NCI-H748 (cell line): ENCODE measurements at regions not wholly inside any gene's neighbourhood (a gene's known extent, or its start where the extent isn't known, plus 50 kb on each side); places are given as distances from the start of the nearest gene placed in this dataset.
"Not testable (repeated sequence)": the region's sequence is repeated elsewhere in the genome, so short reads cannot be mapped to it uniquely, and the experiment has no call there.

Experiments
- DNase-seq: peaks from one replicate; lab custom pipeline; 2025; ENCODE audit not compliant: unreplicated experiment; lab: John Stamatoyannopoulos, UW

DNA sequence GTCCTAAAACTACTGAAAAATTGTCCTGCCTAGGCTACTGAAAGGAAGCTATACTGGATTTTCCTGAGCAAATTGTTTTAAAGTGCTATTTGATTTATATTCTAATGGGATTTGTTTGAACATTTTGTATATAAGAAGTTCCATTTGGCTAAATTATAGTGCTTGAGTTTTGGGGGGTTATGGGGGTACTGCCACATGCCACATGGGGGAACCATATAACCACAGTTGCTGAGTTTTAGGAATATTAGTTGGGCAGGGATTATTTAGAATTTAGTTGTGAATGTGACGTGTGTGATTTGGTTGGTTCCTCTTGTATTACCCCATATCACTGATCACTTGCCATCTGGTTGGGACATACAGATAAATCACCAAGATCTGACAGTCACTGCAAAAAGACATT is 224.5 kb upstream of the TAPT1 start:
- no peak for DNase-seq

GRCh38 chr4:16450031-16450430 is 223.8 kb upstream of the TAPT1 start:
- no peak for DNase-seq

DNA sequence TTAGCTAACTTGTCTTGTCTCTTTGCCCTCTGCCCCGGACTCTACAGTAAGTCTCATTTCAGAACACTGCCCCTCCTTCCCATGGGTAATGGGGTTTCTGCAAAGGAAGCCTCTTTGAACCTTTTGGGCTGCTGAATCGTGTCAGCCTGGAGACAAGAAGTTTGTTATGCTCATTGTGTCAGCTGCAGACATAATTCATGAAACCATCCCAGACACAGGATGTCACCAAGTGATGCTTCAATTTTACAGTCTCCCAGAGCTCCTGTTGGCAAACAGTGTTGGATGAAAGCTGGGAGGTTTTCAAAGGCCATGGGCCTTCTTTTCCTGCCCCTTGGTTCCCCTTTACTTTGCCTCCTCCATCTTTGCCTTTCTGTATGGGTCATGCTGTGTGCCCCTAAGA is 223.1 kb upstream of the TAPT1 start:
- no peak for DNase-seq

DNA sequence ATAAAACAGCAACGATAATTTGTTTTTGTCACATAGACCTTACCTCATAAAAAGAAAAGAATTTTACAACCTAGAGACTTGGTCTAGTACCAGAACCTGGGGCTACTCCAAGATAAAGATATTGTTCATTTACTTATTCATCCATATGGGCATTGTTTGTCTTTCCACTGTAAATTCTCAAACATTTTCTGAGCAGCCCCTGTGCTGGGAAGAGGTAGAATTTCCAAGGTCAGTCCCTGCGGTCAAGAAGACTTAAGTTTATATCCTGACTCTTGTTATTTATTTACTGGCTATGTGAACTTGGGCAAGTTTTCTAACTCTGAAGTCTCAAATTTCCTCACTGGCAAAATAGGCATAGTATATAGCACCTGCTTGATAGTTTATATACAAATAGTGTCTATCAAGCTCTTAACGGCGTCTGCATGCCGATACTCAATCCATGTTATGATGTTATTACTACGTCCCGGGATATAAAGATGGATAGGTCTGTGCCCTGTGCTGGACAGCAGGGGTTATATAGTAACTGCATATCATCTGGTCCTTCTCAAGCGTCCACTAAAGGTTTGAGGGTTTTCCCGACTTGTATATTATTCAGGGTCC is 222.1 kb upstream of the TAPT1 start:
- no peak for DNase-seq

DNA sequence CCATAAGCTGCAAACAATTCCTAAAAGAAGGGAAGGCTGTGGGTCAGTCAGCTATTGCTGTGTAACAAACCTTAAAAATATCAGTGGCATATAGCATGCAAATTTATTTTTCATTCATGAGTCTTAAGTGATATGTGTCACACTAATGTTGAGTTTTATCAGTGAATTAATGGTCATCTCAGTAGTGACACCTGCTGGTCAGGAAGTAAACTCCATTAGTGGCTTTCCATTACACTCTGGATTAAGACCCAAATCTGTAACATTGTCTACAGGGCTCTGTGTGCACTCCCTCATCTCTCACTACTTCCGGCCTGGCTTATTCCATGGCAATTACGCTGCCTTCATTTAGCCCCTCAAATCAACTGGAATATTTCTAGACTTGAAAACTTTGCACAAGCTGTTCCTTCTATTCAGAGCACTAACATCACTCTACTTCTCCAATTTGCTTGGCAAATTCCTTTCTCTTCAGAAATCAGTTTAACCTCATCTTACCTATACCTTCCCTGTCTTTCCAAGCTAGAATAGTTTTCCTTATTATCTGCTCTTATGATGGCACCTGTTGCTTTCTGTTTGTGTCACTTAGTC is 217.3 kb upstream of the TAPT1 start:
- peak; percentile 21 for DNase-seq

GRCh38 chr4:16442296-16442695 is 216.0 kb upstream of the TAPT1 start:
- no peak for DNase-seq

GRCh38 chr4:16439768-16440167 is 213.5 kb upstream of the TAPT1 start:
- no peak for DNase-seq

DNA sequence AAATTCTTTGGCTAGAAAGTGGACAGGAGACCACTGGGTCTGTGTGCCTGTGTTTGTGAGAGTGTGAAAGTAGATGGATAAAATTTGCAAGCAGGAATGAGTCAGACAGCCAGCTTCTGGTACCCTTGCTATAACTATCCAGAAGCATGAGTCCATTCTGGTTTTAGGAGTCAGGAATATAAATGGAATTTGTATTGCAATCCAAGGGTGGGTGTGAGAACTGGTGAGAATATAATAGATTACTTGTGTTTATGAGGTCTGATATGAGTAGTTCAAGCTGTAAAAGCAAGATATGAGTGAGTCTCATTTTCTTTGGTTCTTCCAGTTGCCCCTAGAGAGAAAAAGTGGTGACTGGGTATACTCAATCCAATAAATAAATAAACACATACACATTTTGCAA is 212.7 kb upstream of the TAPT1 start:
- no peak for DNase-seq

DNA sequence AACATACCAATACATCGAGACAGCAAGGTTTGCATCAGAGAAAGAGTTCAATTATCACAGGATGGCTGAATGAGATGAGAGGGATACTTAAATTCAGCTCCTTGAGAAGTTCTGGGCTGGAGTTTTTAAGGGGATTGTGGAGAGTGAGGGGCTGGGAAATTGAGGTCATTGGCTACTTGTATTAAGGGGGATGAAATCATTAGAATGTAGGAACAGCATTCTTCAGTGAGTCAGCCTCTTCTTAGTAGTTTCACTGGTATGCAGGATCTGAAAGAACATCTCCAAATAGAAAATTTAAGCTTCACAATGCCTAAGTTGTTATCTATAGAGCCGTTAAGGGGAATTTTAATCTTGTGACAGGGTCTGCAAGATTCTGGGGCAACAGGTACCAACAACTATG is 211.6 kb upstream of the TAPT1 start:
- DNase-seq: no peak

DNA sequence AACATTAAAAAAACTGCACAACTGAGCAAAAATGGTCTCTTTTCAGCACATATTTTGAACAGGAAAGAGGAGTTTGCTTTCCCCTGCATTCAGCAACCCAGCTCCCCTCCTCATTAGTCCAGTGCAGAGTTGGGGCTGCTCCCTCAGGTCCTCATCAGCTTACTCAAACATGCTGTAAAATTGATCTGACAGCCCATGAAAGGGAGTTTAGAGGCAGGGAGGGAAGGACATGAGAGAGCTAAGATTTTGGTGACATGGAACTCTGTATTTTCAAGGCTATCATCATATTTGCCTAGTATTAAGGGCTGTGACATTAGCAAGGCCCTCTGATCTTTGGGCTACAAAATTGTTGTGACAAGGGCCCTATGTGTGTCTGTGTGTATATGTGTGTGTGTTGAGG is 205.6 kb upstream of the TAPT1 start:
- no peak for DNase-seq

GRCh38 chr4:16418814-16419213 is 192.5 kb upstream of the TAPT1 start:
- no peak for DNase-seq

- DNase-seq: no peak
These were observed 190.9 kb upstream of the TAPT1 start for GRCh38 chr4:16417198-16417597.

- DNase-seq: no peak
These were observed 190.3 kb upstream of the TAPT1 start for GRCh38 chr4:16416601-16417000.

DNA sequence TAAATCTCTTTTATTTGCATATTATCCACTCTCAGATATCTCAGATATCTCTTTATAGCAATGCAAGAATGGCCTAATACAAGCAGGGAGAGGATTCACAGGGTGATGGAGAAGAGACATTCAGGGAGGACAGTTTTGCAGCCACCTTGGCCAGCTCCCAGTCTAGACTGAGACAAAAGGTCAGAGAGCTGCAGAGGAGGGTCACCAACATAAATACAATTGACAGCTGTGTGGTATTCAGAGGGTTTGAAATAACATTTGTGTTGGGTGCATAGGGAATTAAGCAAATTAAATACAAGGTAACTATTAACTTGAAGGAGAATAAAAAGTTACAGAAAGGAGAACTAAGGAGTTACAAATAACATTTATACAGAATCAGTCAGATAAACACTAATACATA is 189.5 kb upstream of the TAPT1 start:
- DNase-seq: no peak

DNA sequence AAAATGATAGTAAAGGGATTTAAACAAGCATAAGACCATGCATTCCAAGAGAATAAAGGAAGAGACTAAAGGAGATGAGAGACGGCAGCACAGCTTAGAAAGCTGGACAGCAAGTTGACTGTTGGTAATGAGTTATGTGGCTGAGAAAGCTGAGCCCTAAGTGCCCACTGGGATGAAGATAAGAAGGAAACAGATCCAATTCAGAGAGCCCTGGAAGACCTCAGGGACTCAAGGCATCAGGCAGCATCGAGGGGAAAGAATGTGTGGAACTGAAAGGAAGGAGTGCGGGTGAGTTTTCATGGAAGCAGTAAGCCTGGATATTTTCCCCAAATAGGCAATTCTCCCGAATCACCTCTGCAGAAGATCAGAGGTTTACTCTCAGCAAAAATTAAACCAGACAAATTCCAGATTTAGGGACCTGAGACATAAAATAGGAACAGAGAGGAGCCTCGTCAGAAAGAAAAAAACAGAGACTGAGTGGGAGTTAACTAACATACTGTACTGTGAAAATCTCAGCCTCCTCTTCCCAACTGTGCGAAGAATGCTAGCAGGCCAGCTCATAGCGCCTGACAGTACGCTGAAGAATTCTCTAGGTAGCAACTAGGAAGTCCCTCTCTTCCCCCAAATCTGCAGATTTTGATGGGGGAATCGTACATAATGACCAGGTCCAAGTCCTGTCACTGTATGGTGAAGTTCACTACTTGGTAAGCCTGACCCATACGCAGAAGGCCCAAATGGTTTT is 187.7 kb upstream of the TAPT1 start:
- no peak for DNase-seq

DNA sequence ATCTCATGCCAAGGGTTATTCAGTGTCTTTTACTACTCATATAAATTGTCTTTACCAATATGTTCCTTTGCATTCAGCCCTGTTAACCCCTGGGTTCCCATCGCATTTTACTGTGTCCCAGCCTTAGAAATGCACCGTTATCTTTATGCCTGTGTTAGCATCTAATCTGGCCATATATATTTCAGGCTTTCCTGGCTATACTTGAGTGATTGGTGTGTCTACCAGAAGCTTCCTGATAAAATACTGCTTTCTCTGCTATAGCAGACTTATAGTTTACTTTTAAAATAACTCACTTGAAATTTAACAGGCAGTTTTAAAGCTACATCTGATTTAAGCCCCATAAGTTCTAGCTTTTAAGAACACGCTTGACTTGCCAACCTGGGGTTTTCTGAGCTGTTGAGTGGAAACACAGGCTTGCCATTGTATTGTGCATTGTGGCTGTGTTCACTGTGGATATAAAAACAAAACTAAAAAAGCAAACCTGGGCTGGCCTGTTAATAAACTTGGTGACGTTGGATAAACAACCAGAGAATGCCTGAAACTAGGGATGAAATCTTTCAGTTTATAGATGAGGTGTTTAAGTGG is 185.3 kb upstream of the TAPT1 start:
- no peak for DNase-seq

GRCh38 chr4:16393216-16393615 is 166.9 kb upstream of the TAPT1 start:
- not testable (repeated sequence) for DNase-seq

DNA sequence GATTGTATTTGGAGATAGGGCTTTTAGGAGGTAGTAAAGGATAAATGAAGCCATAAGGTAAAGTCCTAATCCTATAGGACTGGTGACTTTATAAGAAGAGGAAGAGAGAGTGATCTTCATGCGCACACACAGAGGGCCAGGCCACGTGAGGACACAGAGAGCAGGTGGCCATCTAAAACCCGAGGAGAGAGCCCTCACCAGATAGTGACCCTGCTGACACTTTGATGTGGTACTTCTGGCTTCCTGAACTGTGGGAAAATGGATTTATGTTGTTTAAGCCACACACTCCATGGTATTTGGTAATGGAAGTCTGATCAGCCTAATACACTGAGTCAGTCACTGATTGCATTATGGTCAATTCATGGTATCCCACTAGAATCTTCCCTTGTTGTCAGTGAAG is 164.9 kb upstream of the TAPT1 start:
- no peak for DNase-seq

DNA sequence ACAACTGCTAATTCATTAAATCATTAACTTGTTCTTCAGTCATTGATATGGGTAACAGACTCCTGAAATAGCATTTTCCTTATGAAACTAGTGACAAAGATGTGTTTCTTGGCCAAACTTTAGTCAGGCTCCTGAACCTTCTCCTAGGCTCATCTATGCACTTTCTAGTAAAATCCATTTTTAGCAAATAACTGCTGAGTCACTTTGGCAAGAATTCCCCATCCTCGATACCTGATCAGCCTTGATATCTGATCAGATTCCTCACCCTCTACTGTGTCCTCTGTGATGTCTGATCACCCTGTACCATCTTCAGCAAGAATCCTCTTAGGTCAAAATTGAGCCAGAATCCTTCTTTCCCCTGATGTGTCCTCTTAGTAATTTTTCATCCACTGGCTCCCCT is 161.2 kb upstream of the TAPT1 start:
- no peak for DNase-seq

GRCh38 chr4:16386711-16387320 is 160.5 kb upstream of the TAPT1 start:
- DNase-seq: no peak

DNA sequence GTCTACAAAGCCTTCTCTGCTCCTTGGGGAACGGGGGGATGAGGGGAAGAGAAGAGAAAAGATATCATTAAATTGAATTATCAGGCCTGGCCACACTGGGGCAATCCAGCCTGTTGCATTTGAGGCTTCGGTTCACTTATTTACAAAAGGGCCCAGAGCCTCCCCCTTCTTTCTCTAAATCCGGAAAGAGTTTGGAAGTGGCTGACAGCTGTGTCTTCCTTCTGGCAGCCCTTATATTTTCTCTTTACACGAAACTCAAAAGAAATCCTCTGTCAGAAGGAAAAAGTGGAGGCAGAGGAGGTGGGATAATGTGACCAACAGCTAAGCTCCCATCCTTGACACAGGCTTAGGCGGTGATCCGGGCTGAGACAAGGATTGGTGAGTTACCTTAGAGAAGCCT is 158.3 kb upstream of the TAPT1 start:
- DNase-seq: no peak

DNA sequence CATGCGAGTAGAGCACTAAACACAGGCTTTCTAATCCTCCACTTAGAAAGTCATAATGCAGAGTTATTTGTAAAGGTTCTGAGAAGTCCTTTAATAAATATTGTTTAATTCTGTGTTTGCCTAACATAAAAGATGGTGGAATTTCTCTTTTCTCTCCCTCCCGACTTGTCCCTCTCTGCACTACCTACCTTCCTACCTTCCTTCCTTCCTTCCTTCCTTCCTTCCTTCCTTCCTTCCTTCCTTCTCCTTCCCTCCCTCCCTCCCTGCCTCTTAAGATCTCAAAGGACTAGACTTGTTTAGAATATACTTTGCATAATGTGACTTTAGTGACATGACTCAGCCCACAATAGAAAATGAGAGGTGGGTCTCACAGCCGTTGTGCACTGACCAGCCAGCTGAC is 156.3 kb upstream of the TAPT1 start:
- DNase-seq: no peak
